ENCODE measurements at regions not wholly inside any gene's neighbourhood (a gene's known extent, or its start where the extent isn't known, plus 50 kb on each side); places are given as distances from the start of the nearest gene placed in this dataset.

DNA sequence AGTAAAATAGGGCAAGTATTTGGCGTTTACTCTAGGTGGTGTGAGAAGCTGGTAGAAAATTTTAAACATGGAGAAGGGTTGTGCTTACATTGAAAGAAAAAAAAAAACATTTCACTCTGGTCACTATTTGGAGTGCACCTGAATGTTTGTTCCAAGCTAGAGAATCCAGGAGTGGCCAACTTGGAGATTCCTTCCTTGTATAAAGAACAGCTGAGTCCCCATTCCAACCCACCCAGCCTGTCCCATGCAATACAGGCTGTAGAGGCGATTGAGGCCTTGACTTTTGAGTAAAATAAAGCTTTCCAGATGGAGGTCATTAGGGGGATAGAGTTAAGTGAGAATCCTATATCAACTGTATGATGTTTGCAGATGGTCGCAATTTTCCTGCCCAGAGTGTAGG lies 203.8 kb upstream of the SYT4 start:
- TF ChIP-seq TAF1 (IDR thresholded peaks at IDR 0.05; ENCODE audit: borderline replicate concordance, low read depth, low read length) (no peak), POLR2A (IDR thresholded peaks at IDR 0.05; ENCODE audit: low read depth, low read length) (no peak), POLR2AphosphoS5 (IDR thresholded peaks at IDR 0.05; ENCODE audit: low read depth, low read length) (no peak)
